HG03521 (cell line): ENCODE measurements at regions not wholly inside any gene's neighbourhood (a gene's known extent, or its start where the extent isn't known, plus 50 kb on each side); places are given as distances from the start of the nearest gene placed in this dataset.
"Not testable (repeated sequence)": the region's sequence is repeated elsewhere in the genome, so short reads cannot be mapped to it uniquely, and the experiment has no call there.

Source experiments
- ATAC-seq: cut with Tn5 transposase; IDR thresholded peaks from one replicate; pipeline ENCODE4 v1.9.1; 2021; ENCODE audit warnings: mild to moderate bottlenecking, moderate library complexity; ENCODE audit not compliant: unreplicated experiment

DNA sequence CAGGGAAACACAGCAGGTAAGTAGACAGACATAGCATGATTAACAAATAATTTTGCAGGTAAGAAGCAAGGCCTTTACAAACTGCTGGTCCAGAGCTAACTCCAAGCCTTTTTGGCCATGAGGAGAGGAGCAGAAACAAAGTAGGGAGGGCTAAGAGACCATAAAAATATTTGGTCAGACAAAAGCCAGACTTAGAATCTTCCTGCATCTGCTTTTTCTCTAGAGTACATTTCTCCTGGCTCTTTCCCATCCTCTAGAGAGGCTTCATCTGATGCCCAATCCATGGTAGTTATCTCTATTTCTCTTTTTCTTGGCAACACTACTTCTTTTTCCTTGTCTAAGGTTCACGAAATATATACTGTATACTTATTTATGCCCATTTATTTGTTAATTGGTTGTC lies 577.1 kb downstream of the PIK3C3 start:
- ATAC-seq: no peak

DNA sequence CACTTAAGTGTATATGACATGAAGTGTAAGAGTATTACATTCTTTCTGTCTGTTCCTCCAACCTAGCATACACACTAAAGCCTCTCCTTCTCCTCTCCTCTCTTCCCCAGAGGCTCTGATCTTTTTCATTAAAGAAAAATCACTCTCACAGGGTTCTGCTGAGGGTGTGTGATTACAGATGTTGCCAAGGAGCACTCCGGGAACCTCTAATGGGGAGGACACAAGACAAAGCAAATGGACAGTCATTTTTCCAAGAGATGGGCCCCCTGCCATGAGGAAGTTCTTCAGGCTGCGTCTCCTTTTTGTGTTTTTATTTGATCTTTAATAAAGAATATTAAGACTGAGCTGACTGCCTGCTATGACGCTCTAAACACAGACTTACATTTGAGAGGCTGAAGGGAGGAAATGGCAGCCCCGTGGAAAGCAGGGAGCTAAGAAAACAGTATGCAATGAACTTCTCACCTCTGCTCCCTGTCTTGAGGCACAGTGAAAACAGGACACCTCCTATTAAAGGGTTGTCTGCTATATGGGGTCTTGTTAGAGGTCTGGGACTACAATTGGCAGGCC lies 578.1 kb downstream of the PIK3C3 start:
- no peak for ATAC-seq

DNA sequence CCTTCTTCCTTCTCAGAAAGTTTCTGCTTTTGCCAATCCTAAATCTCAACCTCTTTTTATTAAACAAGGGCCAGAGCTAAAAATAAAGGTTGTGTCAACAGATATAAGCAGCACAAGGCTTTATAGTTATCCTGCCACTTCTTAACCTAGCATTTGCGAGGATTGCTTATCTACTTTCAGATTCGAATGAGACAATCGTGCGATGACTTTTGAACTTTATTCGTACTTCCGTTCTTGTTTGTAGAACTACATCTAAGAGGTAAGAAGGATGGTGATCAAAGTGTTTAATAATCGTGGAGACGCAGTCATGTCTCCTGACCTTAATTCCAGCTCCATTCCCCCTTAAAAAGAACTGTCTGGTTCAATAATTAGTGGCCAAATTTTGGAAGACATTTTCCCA lies 578.6 kb downstream of the PIK3C3 start:
- no peak for ATAC-seq

DNA sequence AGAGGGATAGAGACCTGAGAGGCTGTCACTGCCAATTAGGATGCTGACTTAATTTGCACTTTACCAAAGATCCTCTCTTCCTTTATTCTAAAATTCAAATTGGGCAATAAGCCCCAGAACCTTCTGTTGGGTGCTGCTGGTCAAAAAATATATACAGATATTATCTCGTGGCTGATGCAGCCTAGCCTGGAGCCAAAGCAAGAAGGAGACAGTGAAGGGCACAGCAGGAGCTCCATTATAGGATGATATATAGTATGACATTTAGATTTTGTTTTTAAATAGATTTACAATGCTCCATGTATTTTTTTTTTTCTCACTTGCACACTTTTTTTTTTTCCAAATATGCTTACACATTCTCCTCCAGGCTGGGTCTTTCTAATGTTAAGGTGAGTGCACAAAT lies 579.3 kb downstream of the PIK3C3 start:
- no peak for ATAC-seq

DNA sequence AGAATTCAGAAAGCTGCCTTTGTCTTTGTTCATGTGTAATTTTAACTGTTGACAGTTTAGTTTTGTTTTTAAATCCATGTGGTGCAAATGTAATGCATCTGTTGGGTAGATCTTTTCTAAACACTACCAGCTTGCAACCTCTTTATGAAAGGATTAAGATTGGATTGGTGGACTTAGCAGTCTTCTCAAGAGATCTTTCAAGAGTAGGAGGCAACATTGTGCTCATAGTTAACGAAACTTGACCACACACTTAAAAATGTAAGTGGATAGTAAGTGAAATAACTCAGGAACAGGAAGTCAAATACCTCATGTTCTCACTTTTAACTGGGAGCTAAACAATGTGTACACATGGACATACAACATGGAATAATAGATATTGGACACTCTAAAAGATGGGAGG lies 579.0 kb downstream of the RIT2 start:
- ATAC-seq: no peak

DNA sequence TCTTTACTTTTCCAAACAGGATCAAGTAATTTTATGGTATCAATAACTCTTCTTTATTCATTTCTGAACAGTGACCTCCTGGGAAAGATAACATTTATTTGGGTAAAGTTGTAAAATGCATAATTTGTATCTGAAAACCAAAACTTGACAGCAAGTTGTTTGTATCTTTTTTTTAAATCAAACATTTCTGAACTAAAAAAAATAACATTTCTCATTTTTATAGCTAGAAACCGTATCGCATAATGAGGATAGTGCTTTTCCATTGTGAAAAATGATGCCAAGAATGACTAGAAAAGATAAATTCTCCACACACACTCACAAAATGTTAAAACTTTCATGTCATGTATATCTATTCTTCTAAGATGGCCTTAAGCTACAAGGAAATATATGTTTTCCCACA lies 578.2 kb downstream of the RIT2 start:
- no peak for ATAC-seq

DNA sequence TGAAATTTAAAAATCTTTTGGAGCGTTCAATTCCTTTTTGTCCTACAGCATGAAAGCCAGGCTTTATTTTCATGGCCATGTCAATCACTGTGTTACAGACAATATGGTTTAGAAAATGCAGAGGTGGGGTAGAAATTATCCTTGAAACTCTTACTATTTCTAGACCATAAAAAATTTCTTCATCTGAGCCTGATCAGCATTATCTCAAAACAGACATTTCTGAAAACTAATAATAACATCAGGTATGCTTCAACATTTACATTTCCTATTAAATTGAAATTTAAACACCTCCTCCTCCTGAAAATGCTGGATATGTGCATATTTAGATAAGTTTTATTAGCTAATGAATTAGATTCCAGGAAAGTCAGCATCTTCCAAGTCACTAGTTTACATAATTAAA lies 570.6 kb downstream of the RIT2 start:
- no peak for ATAC-seq

DNA sequence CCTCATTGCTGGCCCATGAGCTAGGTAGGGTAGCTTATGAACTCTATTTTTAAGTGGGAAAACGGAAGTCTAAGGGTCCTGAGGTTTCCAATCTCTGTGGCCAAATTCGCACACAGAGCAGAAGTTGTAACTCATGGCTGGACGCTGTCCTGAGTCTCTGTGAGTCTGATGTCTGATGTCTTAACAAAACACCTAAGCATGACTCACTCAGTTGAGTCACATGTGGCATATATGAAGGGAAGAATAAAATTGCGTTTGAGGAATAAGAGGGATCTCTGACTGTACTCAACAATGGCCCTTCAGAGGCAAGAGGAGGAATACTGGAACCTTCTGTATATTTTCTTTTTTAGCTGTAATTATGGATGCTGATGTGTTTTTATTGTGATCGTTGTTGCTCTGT lies 569.7 kb downstream of the RIT2 start:
- no peak for ATAC-seq

DNA sequence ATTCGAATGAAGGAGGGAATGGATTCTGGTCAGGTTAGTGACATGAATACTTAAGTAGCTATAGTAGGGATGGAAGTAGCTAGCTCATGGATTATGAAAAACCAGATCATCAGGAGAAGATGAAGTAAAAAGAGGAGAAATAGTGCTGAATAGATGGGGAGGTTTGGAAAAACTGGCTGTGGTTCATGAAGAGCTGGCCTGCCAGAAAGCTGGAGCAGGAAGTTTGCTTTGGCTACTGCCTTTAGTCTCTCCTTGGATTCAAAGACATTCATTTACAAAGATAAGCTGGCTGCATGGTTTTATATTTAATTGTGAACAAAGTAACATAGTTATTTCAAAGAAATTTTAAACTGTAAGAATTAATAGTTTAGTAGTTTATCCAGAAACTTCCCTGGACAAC lies 567.0 kb downstream of the RIT2 start:
- ATAC-seq: no peak

DNA sequence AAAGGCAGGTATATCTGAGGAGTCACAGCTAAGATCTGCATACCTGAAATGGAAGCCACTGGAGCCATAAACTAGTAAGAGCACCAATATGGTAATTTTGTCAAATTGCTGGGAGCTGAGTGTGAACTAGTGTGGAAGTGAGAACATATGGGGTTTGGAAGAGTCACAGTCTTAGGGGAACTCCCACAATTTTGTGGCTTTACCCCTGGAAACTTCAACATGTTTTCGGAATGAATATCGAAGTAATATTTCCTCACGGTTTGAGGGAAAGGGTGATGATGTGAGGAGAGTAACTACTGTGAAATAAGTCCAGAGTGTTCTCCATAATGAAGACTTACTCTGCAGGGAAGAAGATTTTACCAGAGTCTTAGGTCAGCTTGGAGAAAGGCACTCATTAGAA lies 565.9 kb downstream of the RIT2 start:
- ATAC-seq: no peak

DNA sequence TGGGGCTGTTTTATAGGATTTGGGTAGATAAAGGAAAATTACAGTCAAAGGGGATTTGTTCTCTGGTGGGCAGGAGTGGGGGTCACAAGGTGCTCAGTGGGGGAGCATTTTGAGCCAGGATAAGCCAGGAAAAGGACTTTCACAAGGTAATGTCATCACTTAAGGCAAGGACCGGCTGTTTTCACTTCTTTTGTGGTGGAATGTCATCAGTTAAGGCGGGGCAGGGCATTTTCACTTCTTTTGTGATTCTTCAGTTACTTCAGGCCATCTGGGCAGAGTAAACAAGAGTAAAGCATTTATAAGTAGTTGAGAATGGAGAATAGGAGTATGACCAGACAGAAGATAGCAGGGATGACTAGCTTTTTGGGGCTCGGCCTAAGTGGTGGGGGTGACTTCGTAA lies 562.9 kb downstream of the RIT2 start:
- ATAC-seq: not testable (repeated sequence)

DNA sequence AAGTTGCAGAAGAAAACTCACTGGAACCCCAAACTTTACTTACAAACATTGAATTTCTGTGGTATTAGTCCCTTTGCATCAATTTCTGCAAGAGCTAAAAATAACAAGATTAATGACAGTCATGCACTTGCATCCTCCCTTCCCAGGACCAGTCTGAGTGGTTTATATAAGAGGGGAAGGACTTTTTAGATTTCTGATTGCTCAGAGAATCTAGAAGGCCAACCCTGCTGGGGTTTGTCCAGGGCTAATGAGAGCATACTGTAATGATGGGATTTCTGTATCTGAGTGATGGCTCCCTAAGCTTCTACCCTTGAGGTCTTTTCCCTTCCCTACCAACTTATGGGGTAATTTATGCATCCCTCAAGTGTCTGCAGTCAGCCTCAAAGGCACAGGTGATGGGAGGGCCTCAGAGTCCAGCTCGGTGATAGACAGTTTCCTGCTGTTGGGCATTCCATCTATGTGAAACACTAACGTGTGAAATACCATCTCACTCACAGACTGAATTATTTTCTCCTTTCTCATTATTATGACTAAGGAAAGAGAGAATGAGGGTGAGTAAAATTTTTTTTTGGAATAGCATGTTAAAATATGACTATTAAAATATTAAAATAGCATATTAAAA lies 556.3 kb downstream of the RIT2 start:
- no peak for ATAC-seq

DNA sequence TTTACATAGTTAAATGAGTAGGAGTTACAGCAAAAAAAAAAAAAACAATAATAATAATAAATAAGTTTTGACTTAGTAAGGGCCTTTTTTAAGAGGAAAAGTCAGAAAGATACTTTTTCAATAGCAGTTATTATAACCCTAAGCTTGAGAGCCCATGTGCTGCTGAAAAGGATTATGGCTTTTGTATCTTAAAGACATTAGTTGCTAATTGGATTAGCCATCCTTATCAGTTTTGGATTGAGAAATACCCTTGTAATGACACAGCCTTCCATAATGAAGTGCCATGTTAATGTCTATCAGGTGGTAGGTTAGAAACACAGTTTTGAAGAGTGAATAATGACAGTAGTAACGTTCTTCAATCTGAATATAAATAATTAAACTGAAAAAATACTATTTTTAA lies 554.0 kb downstream of the RIT2 start:
- no peak for ATAC-seq

DNA sequence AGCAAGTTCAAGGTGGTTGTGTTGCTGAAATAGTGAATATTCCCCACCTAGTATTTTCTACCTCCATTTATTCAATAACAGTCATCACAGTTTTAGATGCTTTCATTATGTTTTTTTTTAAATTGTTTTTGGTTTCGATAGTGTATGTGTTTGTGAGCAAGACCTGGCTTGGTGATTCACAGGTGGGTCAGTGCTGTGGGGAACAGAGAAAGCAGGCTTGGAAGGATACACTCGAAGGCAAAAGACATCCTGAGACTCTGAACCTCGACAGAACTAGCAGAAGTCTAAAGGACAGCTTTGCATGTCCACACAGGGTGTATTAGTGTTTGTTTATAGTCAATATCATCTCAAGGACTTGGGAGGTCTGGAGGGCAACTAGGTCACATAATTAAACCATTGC lies 551.5 kb downstream of the RIT2 start:
- no peak for ATAC-seq

DNA sequence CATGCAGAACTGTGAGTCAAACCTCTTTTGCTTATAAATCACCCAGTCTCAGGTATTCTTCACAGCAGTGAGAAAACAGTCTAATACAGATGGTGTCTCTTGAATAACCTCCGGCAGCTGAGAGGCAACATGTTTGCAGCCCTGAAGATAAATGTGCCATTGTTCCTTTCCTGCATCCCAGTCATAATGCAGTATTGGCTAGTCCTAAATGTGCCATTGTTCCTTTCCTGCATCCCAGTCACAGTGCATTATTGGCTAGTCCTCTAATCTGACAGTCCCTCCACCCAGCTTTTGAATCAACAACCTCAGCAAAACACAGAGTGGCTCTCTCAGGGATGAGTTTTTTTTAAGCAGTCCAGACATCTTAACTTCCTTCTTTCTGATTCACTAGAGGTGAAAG lies 550.7 kb downstream of the RIT2 start:
- ATAC-seq: no peak

DNA sequence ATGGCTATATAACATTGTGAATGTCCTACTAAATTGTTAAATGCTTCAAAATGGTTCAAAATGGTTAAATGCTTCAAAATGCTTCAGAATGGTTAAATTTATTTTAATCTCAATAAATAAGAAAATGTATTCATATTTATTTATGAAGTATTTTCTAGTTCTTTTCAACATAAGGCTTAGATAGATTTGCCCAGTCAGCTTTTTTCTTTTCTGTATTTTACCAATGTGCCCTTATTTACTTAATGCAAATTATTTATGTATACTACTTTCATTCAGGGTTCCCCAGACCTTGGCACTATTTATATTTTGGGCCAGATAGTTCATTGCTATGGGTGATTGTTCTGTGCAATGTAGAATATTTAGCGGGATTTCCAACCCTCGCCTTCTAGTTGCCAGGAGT lies 546.7 kb downstream of the RIT2 start:
- no peak for ATAC-seq

DNA sequence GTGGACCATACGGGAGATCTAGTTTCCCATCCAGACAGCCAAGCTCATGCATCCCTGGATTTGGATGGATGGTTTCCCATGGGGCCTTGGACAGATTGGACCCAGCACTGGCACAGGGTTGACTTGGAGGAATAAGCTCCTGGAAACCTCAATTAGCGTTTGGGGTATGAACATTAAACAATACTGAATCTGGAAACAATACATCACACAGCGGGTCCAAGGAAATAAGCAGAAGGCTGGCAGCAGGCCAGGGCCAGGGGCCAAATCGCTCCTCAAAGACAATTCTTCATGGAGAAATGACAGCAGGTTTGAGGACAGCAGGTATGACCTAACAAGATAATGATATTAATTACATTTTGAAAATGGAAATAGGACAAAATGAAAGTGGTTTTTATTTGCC lies 540.6 kb downstream of the RIT2 start:
- ATAC-seq: no peak

DNA sequence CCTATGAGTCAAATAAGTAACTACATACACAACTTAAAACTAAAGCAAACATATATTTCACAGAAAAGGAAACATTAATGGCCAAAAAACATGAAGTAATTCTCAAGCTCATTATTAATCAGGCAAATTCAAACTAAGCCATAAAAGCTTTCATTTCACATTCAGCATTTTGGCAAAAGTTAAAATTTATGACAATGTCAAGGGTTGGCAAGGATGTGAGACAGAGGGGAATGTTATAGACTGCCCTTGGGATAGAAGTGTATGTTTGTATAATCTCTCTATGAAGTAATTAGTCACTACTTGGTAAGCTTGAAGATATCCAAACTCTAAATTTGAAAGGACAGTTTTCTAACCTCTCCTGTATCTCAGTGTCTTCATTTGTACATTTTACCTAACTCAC lies 539.4 kb downstream of the RIT2 start:
- ATAC-seq: no peak

DNA sequence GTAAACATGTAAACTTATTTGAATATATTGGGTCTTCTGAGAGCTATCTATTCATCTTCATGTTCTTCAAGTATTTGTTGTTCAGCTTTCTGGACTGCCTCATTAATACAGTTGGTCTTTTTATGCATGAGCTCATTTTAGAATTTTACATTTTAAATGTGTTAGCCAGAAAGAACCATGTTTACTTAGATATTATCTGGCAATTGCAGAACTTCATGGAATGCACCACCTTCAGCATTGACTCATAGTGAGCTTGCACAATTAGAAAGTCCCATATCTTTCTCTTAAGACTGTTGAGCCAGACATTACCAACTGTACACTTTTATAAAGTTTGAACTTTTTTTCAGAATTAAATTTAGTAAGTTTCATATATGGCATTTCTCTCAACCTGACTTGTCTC lies 536.7 kb downstream of the RIT2 start:
- no peak for ATAC-seq

DNA sequence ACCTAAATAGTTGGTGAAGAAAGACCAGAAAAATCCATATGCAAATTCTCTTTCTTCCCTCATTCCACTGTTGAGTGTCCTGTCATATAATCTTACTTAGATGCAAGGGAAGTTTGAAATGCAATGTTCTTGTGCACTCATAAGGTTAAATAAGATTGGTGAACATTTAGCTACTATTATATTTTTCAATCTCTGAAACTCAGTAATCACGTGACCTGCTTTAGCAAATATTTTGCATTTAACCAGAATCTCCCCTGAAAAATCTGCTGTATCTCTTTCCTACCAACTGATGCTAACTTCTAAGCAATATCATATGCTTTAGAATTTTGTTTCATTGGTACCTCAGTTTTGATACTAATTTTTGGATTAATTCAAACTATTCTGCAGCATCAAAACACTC lies 533.2 kb downstream of the RIT2 start:
- ATAC-seq: no peak

DNA sequence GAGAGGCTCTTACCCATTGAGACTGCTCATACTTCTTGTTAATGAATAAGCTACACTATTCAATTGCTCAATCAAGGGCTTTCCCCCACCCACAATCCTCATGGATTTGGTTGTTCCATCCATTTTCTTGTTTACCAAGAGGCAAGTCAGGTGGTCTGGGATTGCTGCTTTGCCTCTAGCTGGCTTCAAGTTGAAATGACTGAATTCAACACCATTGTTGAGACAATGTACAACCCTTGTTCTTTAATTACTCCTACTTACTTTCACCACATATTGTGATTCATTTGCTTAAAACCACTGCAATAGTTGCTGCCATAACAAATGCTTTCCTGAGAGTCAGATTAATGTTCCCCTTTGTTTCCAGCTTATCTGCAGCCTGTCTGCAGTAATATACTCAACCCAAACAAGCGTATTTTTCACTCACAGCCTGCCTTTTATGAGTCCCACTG lies 532.2 kb downstream of the RIT2 start:
- no peak for ATAC-seq

DNA sequence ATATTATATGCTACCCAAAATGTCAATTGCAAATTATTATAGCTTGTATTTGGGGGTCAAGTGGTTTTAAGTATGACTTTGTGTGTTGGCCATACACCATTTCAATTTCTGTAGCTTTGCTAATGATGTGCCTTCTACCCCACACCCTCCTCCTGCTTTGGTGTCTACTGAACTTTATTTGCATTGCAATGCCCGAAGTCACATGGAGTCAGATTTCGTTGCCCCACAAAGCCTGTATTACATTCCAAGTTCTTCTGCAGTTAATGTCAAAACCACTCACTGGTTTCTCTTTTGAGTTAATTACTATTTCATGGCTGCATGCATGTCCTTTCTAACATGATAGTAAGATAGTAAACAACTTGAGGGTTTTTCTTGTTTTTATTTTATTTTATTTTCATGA lies 528.9 kb downstream of the RIT2 start:
- no peak for ATAC-seq

DNA sequence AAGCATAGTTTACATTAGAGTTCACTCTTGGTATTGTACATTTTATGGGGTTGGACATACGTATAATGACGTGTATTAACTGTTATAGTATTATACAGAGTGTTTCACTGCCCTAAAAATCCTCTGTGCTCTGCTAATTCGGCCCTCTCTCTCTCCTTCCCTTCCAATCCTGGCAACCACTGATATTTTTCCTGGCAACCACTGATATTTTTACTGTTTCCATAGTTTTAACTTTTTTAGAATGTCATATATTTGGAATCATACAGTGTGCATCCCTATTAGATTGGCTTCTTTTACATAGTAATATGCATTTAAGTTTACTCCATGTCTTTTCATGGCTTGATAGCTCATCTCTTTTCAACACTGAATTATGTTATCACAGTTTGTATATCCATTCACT lies 526.7 kb downstream of the RIT2 start:
- no peak for ATAC-seq
